ENCODE measurements at regions not wholly inside any gene's neighbourhood (a gene's known extent, or its start where the extent isn't known, plus 50 kb on each side); places are given as distances from the start of the nearest gene placed in this dataset.
"Not testable (repeated sequence)": the region's sequence is repeated elsewhere in the genome, so short reads cannot be mapped to it uniquely, and the experiment has no call there.

DNA sequence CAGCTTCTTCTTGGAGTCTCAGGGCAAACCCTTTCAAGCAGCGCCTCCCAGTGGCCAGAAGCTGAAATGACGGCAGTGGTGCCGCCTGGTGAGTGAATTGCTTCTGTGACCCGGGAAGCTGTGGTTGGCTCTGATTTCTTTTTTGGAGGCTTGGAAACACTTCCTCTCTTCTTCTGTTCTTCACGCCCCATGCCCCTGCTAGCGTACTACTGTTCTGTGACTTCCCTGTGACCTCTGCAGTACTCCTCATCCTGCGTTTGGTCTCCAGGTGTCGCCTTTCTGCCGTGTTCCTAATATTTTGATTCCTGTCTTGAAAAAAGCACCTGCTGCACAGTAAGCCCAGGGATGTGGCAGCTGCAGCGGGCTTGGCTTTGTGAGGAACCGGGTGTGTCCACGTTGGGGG is 176.4 kb downstream of the ADRA2C start:
- peak; percentile 84 for DNase-seq
- TF ChIP-seq CTCF (IDR thresholded peaks at IDR 0.05 in 8 of 11, conservative IDR thresholded peaks at IDR 0.05 in 3 of 11) = peak in 10 of 11 experiments; percentile 41 to 72 (median 64)
- H3K27ac ChIP-seq; H3K4me1 ChIP-seq; H3K4me3 ChIP-seq; H3K27me3 ChIP-seq (replicated peaks in 1 of 7); intact Hi-C loops (cut with DNase I; ENCODE audit: low total_unique reads); H3K9me3 ChIP-seq: not testable (repeated sequence)
- WGBS, 5 donors = 14 to 23% (median 16%) methylated on average over 10 to 12 of the region's 12 CpGs
- H3K36me3 ChIP-seq = peaks cover 0 to 15% (median 0%) of the 10 kb centered on the region in 6 donors

DNA sequence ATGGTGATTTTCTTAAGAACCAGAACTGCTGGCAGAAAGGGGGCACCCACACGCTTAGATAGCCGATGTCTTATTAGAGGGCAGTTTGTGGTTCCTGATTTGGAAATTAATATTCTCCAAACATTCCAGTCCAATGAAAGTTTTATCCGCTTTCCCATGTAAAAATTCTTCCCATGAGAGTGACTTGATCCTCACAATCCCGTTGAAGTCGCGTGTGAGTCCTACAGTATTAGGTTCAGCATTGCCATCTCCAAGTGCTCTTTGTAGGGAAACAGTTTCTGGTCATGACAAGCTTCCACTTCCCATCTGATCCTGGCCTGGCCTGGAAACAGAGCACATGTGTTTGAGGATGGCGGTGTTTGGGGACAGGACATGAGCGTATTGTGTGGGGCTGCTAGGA is 176.9 kb downstream of the ADRA2C start:
- H3K4me3 ChIP-seq; H3K27me3 ChIP-seq (replicated peaks in 1 of 7); DNase-seq; H3K9me3 ChIP-seq; H3K27ac ChIP-seq; intact Hi-C loops (cut with DNase I; ENCODE audit: low total_unique reads); H3K4me1 ChIP-seq: not testable (repeated sequence)
- peaks cover 0 to 20% (median 0%) of the 10 kb centered on the region in 6 donors for H3K36me3 ChIP-seq
- 74 to 77% (median 76%) methylated on average over 6 to 8 of the region's 8 CpGs for WGBS, 5 donors

DNA sequence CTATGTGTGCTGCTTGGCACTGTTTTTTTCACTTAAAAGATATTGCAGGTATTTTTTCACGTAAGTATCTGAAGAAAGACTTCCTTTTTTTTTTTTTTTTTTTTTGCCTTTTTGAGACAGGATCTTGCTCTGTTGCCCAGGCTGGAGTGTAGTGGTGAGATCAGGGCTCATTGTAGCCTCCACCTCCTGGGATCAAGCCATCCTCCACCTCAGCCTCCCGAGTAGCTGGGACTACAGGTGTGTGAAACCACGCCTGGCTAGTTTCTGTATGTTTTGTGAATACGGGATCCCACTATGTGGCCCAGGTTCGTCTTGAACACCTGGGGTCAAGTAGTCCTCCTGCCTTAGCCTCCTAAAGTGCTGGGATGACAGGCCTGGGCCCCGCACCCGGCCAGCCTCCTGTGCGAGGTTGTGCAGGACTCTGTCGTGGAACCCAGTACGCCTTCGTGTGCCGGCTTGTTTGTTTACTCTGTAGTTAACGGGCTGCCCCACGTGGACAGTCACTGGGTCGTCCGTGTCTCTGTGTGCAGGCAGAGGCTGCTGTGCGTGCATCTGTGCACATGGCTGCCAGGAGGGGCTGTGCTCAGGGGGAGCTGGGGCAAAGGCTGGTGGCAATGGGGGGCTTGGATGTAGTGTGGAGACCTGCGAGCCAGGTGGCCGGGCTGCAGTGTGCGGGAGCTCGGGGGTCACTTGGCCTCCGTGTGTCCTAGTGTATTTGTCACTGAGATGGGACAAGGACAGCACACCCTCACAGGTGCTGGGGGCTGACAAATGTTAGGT is 179.5 kb downstream of the ADRA2C start:
- Histone ChIP-seq H3K9me3 (no peaks in the 10 kb centered on the region), H3K4me3 (no peak overlapping the region), H3K27ac (no peak overlapping the region), H3K4me1 (peaks cover 0 to 4% (median 2%) of the 10 kb centered on the region in 6 donors), H3K36me3 (peaks cover 0 to 21% (median 0%) of the 10 kb centered on the region in 6 donors), H3K27me3 (replicated peaks in 1 of 7) (peaks cover 0 to 5% (median 0%) of the 10 kb centered on the region in 7 donors)
- no peak for TF ChIP-seq POLR2AphosphoS5 (IDR thresholded peaks at IDR 0.05)
- no peak for TF ChIP-seq CTCF (IDR thresholded peaks at IDR 0.05 in 8 of 11, conservative IDR thresholded peaks at IDR 0.05 in 3 of 11)
- TF ChIP-seq POLR2A (IDR thresholded peaks at IDR 0.05) = no peak
- DNase-seq = peak; percentile 54
- intact Hi-C loops (cut with DNase I; ENCODE audit: low total_unique reads) = no loop called here
- WGBS, 5 donors = 90 to 95% (median 93%) methylated on average over 16 to 22 of the region's 22 CpGs

DNA sequence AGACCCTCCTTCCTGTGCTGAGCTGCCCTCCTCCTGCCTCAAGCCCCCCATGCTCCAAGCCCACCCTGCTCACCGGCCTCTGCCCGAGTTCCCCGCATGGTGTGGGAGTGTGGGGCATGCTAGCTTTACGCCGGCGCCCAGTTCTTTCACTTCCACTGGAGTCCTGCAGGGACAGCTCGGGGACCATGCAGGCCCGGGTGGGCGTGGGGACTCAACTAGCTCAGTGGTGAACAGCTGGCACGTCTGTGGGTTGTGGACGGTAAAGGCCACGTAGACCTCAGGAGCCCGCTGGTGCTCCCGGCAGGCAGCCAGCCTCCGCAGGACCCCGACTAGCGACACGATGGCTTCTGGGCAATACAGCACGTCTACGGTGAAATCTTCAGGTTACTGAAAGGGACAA is 180.4 kb downstream of the ADRA2C start:
- 94 to 96% (median 96%) methylated on average over 18 to 20 of the region's 20 CpGs for WGBS, 5 donors
- peak; percentile 70 for DNase-seq
- intact Hi-C loops (cut with DNase I; ENCODE audit: low total_unique reads) = not testable (repeated sequence)

GRCh38 chr4:3947761-3948160 is 181.6 kb downstream of the ADRA2C start:
- peaks cover 0 to 21% (median 0%) of the 10 kb centered on the region in 6 donors for H3K36me3 ChIP-seq
- WGBS, 5 donors = 92 to 96% (median 94%) methylated on average over 15 to 21 of the region's 21 CpGs
- intact Hi-C loops (cut with DNase I; ENCODE audit: low total_unique reads); H3K4me3 ChIP-seq; H3K9me3 ChIP-seq; H3K4me1 ChIP-seq; H3K27me3 ChIP-seq (replicated peaks in 1 of 7); DNase-seq; H3K27ac ChIP-seq: not testable (repeated sequence)

More for the DNA sequence above, 180.4 kb downstream of the ADRA2C start:
- H3K36me3 ChIP-seq = peaks cover 0 to 21% (median 0%) of the 10 kb centered on the region in 6 donors
- H3K27ac ChIP-seq; H3K4me3 ChIP-seq; H3K4me1 ChIP-seq; H3K9me3 ChIP-seq; H3K27me3 ChIP-seq (replicated peaks in 1 of 7): not testable (repeated sequence)

DNA sequence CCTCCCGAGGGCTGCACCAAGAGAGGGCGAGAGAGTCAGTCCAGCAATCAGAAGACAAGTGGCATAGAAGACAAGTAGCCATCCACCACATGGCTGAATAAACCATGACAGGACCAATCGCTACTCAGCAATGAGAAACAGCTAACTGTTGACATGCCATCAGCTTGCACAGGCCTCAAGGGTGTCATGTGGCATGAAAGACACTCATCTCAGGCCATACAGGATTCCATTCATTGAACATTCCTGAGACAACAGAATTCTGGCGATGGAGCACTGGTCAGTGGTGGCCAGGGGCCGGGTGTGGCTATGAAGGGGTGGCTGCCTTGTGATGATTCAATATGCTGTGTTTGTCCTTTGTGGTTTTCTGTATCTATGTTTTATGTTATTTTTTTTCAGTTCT is 182.0 kb downstream of the ADRA2C start:
- H3K27me3 ChIP-seq (replicated peaks in 1 of 7); H3K9me3 ChIP-seq; intact Hi-C loops (cut with DNase I; ENCODE audit: low total_unique reads); DNase-seq; H3K27ac ChIP-seq; H3K4me3 ChIP-seq; H3K4me1 ChIP-seq: not testable (repeated sequence)
- 91 to 96% (median 95%) methylated on average over 5 of the region's 5 CpGs for WGBS, 5 donors
- peaks cover 0 to 21% (median 0%) of the 10 kb centered on the region in 6 donors for H3K36me3 ChIP-seq

All from spleen (tissue), 11 donors.